GM12878 (cell line): ENCODE measurements at regions not wholly inside any gene's neighbourhood (a gene's known extent, or its start where the extent isn't known, plus 50 kb on each side); places are given as distances from the start of the nearest gene placed in this dataset.

ENCODE experiments used
- ATAC-seq: fragments of 200-7000 bp; cut with Tn5 transposase; 3 replicates; pipeline ENCODE4 v1.9.1; 2020; ENCODE audit warnings: mild to moderate bottlenecking, moderate library complexity
- BruUV-seq: library from RNA; stranded (reverse); fragments of 400-500 nt; replicated peaks from 2 replicates; lab custom pipeline; 2021; lab: Mats Ljungman, UMichigan
- CTCF ChIA-PET: fragments of 300-600 bp; sonication (Branson Sonifier 250); formaldehyde crosslinking; extraction: SDS; loops from one replicate; lab custom pipeline; 2021; ENCODE audit warnings: inconsistent platforms; lab: Yijun Ruan, JAX
- POLR2A ChIA-PET: fragments of 350-600 bp; formaldehyde crosslinking; extraction: SDS; loops from one replicate; lab custom pipeline; 2021; ENCODE audit warnings: inconsistent platforms; lab: Charles Lee
- RAD21 ChIA-PET: fragments of 300-600 bp; sonication (Branson Sonifier 250); formaldehyde crosslinking; loops from one replicate; lab custom pipeline; 2023; ENCODE audit warnings: antibody characterized with exemption; ENCODE audit not compliant: unreplicated experiment; lab: Charles Lee
- SMC1A ChIA-PET: fragments of 300-600 bp; sonication (Branson Sonifier 250); formaldehyde crosslinking; loops from one replicate; lab custom pipeline; 2023; ENCODE audit not compliant: unreplicated experiment, uncharacterized antibody; lab: Charles Lee
- DNase-seq: peaks from one replicate; pipeline ENCODE4 v3.0.0-alpha.2; 2011; ENCODE audit warnings: low read depth, low spot score
- FAIRE-seq: peaks from 3 replicates; lab custom pipeline; 2011; peaks lifted over from hg19 to GRCh38; lab: Jason Lieb, UNC
- H2AFZ ChIP-seq: 2 replicates; pipeline ENCODE4 v1.6.0; 2011; ENCODE audit warnings: low read depth, low read length, control low read depth; ENCODE audit not compliant: control insufficient read depth
- H3K27ac ChIP-seq: 2 replicates; pipeline ENCODE4 v1.5.1; 2011; ENCODE audit warnings: control low read depth; ENCODE audit not compliant: control insufficient read depth, insufficient read depth
- H3K27me3 ChIP-seq, 2 experiments: replicated peaks in 1 of 2; 2 replicates each; pipeline versions ENCODE4 v1.6.0 to v1.6.1; 2011; ENCODE audit warnings: low read length in 1 of 2; ENCODE audit not compliant: control insufficient read depth in 2 of 2, insufficient read depth in 2 of 2
- H3K36me3 ChIP-seq, 2 experiments: 2 replicates each; pipeline ENCODE4 v1.5.1; 2011; ENCODE audit warnings: low read length in 1 of 2; ENCODE audit not compliant: control insufficient read depth in 2 of 2, insufficient read depth in 2 of 2
- H3K4me1 ChIP-seq: 2 replicates; pipeline ENCODE4 v1.6.1; 2011; ENCODE audit warnings: mild to moderate bottlenecking, low read length, moderate library complexity, mixed read lengths; ENCODE audit not compliant: control insufficient read depth, insufficient read depth
- H3K4me2 ChIP-seq: 2 replicates; pipeline ENCODE4 v1.6.0; 2011; ENCODE audit warnings: control low read depth; ENCODE audit not compliant: control insufficient read depth, insufficient read depth
- H3K4me3 ChIP-seq: fragments of 200-600 bp; sonication (generic); 2 replicates; pipeline ENCODE4 v1.5.1; 2016
- H3K79me2 ChIP-seq: 2 replicates; pipeline ENCODE4 v1.6.0; 2011; ENCODE audit warnings: low read length; ENCODE audit not compliant: control insufficient read depth, insufficient read depth
- H3K9ac ChIP-seq: 2 replicates; pipeline ENCODE4 v1.8.0; 2011; ENCODE audit warnings: low read length, control low read depth, mixed read lengths; ENCODE audit not compliant: control insufficient read depth, insufficient read depth
- H3K9me3 ChIP-seq: replicated peaks from 3 replicates; pipeline ENCODE4 v1.5.1; 2011; ENCODE audit warnings: mild to moderate bottlenecking, low read length; ENCODE audit not compliant: control insufficient read depth, insufficient read depth
- H4K20me1 ChIP-seq: 2 replicates; pipeline ENCODE4 v1.6.0; 2011; ENCODE audit not compliant: control insufficient read depth, insufficient read depth
- BCL11A ChIP-seq: IDR thresholded peaks from 2 replicates; pipeline ENCODE4 v1.6.1; 2011; ENCODE audit warnings: low read depth, low read length
- BMI1 ChIP-seq: fragments of 450-650 bp; IDR thresholded peaks from 2 replicates; pipeline ENCODE4 v1.6.1; 2016; ENCODE audit warnings: mild to moderate bottlenecking, moderate library complexity, borderline replicate concordance
- CTCF ChIP-seq, 3 experiments: IDR thresholded peaks in 2 of 3; conservative IDR thresholded peaks in 1 of 3; 2 replicates each; pipeline ENCODE4 v1.5.1; 2011; ENCODE audit warnings: low read depth in 3 of 3, low read length in 3 of 3, mild to moderate bottlenecking in 3 of 3, control low read depth in 2 of 3, moderate library complexity in 2 of 3, inconsistent platforms in 1 of 3, mixed read lengths in 1 of 3; ENCODE audit not compliant: control insufficient read depth in 2 of 3, insufficient read depth in 1 of 3; ENCODE audit errors: extremely low read depth in 1 of 3
- FOXM1 ChIP-seq: IDR thresholded peaks from 2 replicates; pipeline ENCODE4 v1.6.1; 2012; ENCODE audit warnings: low read depth, mild to moderate bottlenecking, inconsistent platforms, low read length, moderate library complexity
- KAT2A ChIP-seq: conservative IDR thresholded peaks from 2 replicates; pipeline ENCODE4 v1.6.1; 2011; ENCODE audit warnings: low read depth, low read length; ENCODE audit not compliant: control insufficient read depth
- SMAD5 ChIP-seq: IDR thresholded peaks from 2 replicates; pipeline ENCODE4 v1.6.1; 2016; ENCODE audit warnings: antibody characterized with exemption, low read depth
- SUPT20H ChIP-seq: IDR thresholded peaks from 2 replicates; pipeline ENCODE4 v1.6.1; 2011; ENCODE audit warnings: low read depth, mild to moderate bottlenecking, low read length, moderate library complexity, borderline replicate concordance; ENCODE audit not compliant: control insufficient read depth
- TCF12 ChIP-seq: IDR thresholded peaks from 2 replicates; pipeline ENCODE4 v1.6.1; 2011; ENCODE audit warnings: low read depth, mild to moderate bottlenecking, low read length
- TCF3 ChIP-seq: IDR thresholded peaks from 2 replicates; pipeline ENCODE4 v1.6.1; 2012; ENCODE audit warnings: low read depth, mild to moderate bottlenecking, low read length, borderline replicate concordance; ENCODE audit not compliant: insufficient read depth
- YY1 ChIP-seq: IDR thresholded peaks from 2 replicates; pipeline ENCODE4 v1.6.1; 2011; ENCODE audit warnings: low read depth, mild to moderate bottlenecking, low read length
- ZNF217 ChIP-seq: fragments of 450-650 bp; IDR thresholded peaks from 2 replicates; pipeline ENCODE4 v1.6.1; 2017; ENCODE audit warnings: antibody characterized with exemption, mild to moderate bottlenecking
- WGBS: methylation state at CpG from one replicate; pipeline ENCODE4 v1.1.6; 2016; ENCODE audit warnings: low lambda C conversion rate; ENCODE audit not compliant: insufficient replicate concordance, insufficient coverage; ENCODE audit errors: missing lambda C conversion rate; 5-methylcytosine and 5-hydroxymethylcytosine counted together
- in situ Hi-C: fragments of 300-500 bp; cut with MboI; formaldehyde crosslinking; loops from 9 replicates; pipeline ENCODE4 v1.14.3; 2018; ENCODE audit warnings: mixed read lengths
- intact Hi-C: fragments of 100-400 bp; cut with micrococcal nuclease; formaldehyde crosslinking; loops from one replicate; pipeline ENCODE4 v1.14.2; 2022; ENCODE audit not compliant: unreplicated experiment
- TF ChIP-seq, protein P1 (sequence below): IDR thresholded peaks from 2 replicates; pipeline ENCODE4 v1.6.1; 2011; ENCODE audit warnings: borderline replicate concordance, low read depth, mild to moderate bottlenecking, moderate library complexity, mixed read lengths, low read length; ENCODE audit not compliant: insufficient read depth; ENCODE audit errors: extremely low read length
- TF ChIP-seq, protein P2 (sequence below): fragments of 450-650 bp; IDR thresholded peaks from 2 replicates; pipeline ENCODE4 v1.6.1; 2014; ENCODE audit warnings: mild to moderate bottlenecking

GRCh38 chr11:10388101-10388500 is 67.0 kb upstream of the AMPD3 start (continued):
- TF ChIP-seq SUPT20H (no peak), CTCF (IDR thresholded peaks at IDR 0.05 in 2 of 3, conservative IDR thresholded peaks at IDR 0.05 in 1 of 3; ENCODE audit: control insufficient read depth in 2 of 3, extremely low read depth in 1 of 3, insufficient read depth in 1 of 3, low read depth in 3 of 3, low read length in 3 of 3) (no peak)
- TF ChIP-seq, all 136 proteins: peak for 0

GRCh38 chr11:10388574-10388973 is 66.5 kb upstream of the AMPD3 start:
- no peak for TF ChIP-seq ZNF217
- TF ChIP-seq, all 136 proteins: peak for 0
- H4K20me1 ChIP-seq, result no peaks in the 10 kb centered on the region
- H3K4me3 ChIP-seq, result no peak overlapping the region
- no peak for ATAC-seq
- ChIA-PET CTCF (no interaction called here), SMC1A (no interaction called here), RAD21 (no interaction called here), POLR2A (no interaction called here)
- in situ Hi-C loops (no loop called here), intact Hi-C loops (no loop called here)
- H3K9ac ChIP-seq, result no peak overlapping the region
- no peaks in the 10 kb centered on the region for H3K9me3 ChIP-seq
- no peak overlapping the region for H3K27ac ChIP-seq
- H3K4me1 ChIP-seq, result no peaks in the 10 kb centered on the region
- BruUV-seq, result no TSS peak
- no peaks in the 10 kb centered on the region for H3K36me3 ChIP-seq
- FAIRE-seq, result no peak
- no peak for DNase-seq
- no peak overlapping the region for H3K4me2 ChIP-seq
- no peaks in the 10 kb centered on the region for H3K79me2 ChIP-seq
- H3K27me3 ChIP-seq, result peaks cover 0 to 10% of the 10 kb centered on the region in 2 experiments; a peak in 3 of 4 replicates
- WGBS, result 7% methylated on average over 5 of the region's 5 CpGs
- no peak overlapping the region for H2AFZ ChIP-seq

DNA sequence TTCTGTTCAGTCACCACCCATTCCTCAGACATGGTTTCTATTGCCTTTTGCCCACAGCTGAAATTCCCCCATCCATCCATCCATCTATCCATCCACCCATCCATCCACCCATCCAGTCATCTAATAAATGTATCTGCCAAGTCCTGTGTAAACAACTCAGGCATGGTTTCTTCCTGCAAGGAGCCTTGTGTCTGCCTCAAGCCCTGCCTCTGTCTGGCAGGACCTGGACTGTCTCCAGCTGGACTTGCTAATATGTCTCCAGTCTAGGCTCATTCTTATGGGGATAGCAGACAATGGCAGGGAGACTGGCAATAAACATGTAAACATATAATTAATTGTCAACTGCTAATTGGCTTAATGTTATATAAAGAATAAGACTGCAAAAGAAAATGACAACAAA is 64.7 kb upstream of the AMPD3 start:
- ChIA-PET SMC1A (interaction anchor here (1.0 kb wide), 1 partner anchor 10 kb away, joined by 4 read pairs; no protein-coding TSS in a partner anchor), RAD21 (no interaction called here), CTCF (interaction anchor here (1.6 kb wide), 1 partner anchor 24 kb away, joined by 3 read pairs; no protein-coding TSS in a partner anchor), POLR2A (no interaction called here)
- Histone ChIP-seq H4K20me1 (no peaks in the 10 kb centered on the region), H3K4me3 (no peak overlapping the region), H3K27ac (no peak overlapping the region), H3K36me3 (no peaks in the 10 kb centered on the region), H3K4me1 (no peaks in the 10 kb centered on the region), H3K27me3 (peaks cover 0 to 10% of the 10 kb centered on the region in 2 experiments; a peak in 3 of 4 replicates), H2AFZ (no peak overlapping the region), H3K9me3 (no peaks in the 10 kb centered on the region), H3K79me2 (no peaks in the 10 kb centered on the region), H3K4me2 (no peak overlapping the region), H3K9ac (no peak overlapping the region)
- no peak for DNase-seq
- intact Hi-C loops (no loop called here), in situ Hi-C loops (no loop called here)
- BruUV-seq, result no TSS peak
- no peak for ATAC-seq
- FAIRE-seq, result no peak
- TF ChIP-seq, protein P1, sequence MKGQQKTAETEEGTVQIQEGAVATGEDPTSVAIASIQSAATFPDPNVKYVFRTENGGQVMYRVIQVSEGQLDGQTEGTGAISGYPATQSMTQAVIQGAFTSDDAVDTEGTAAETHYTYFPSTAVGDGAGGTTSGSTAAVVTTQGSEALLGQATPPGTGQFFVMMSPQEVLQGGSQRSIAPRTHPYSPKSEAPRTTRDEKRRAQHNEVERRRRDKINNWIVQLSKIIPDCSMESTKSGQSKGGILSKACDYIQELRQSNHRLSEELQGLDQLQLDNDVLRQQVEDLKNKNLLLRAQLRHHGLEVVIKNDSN, result no peak
- TF ChIP-seq TCF12 (no peak), KAT2A (no peak), BCL11A (no peak), BMI1 (no peak), FOXM1 (no peak), ZNF217 (no peak), TCF3 (no peak), YY1 (no peak), SMAD5 (no peak)
- TF ChIP-seq, protein P2, sequence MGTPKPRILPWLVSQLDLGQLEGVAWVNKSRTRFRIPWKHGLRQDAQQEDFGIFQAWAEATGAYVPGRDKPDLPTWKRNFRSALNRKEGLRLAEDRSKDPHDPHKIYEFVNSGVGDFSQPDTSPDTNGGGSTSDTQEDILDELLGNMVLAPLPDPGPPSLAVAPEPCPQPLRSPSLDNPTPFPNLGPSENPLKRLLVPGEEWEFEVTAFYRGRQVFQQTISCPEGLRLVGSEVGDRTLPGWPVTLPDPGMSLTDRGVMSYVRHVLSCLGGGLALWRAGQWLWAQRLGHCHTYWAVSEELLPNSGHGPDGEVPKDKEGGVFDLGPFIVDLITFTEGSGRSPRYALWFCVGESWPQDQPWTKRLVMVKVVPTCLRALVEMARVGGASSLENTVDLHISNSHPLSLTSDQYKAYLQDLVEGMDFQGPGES, result no peak
